Activated CD4-positive, alpha-beta memory T cell treated with anti-CD3 and anti-CD28 coated beads, Interleukin-2, amount 10 ng/mL, durations not matched to agents 7 days and 5 days (primary cell): ENCODE measurements at regions not wholly inside any gene's neighbourhood (a gene's known extent, or its start where the extent isn't known, plus 50 kb on each side); places are given as distances from the start of the nearest gene placed in this dataset.
"Not testable (repeated sequence)": the region's sequence is repeated elsewhere in the genome, so short reads cannot be mapped to it uniquely, and the experiment has no call there.

Experiments
- CTCF ChIA-PET: fragments of 350-600 bp; sonication (Branson Sonifier 250); formaldehyde crosslinking; loops from one replicate; lab custom pipeline; 2021; ENCODE audit warnings: antibody characterized with exemption, inconsistent platforms; lab: Charles Lee
- POLR2A ChIA-PET: fragments of 350-600 bp; sonication (Branson Sonifier 250); formaldehyde crosslinking; loops from one replicate; lab custom pipeline; 2021; ENCODE audit warnings: antibody characterized with exemption; lab: Charles Lee
- DNase-seq: peaks from one replicate; pipeline ENCODE4 v3.0.0-alpha.2; 2020
- H3K27ac Mint-ChIP-seq: one replicate; pipeline ENCODE4 v1.8.0; 2021; ENCODE audit warnings: mild to moderate bottlenecking, mixed read lengths
- H3K27me3 Mint-ChIP-seq: one replicate; pipeline ENCODE4 v1.8.0; 2021; ENCODE audit warnings: mixed read lengths
- H3K36me3 Mint-ChIP-seq: one replicate; pipeline ENCODE4 v1.8.0; 2021; ENCODE audit warnings: low read depth, mixed read lengths
- H3K4me1 Mint-ChIP-seq: one replicate; pipeline ENCODE4 v1.8.0; 2021; ENCODE audit warnings: mixed read lengths
- H3K4me3 Mint-ChIP-seq: one replicate; pipeline ENCODE4 v1.8.0; 2021; ENCODE audit warnings: mild to moderate bottlenecking, mixed read lengths
- H3K9me3 Mint-ChIP-seq: one replicate; pipeline ENCODE4 v1.8.0; 2021; ENCODE audit warnings: mixed read lengths

DNA sequence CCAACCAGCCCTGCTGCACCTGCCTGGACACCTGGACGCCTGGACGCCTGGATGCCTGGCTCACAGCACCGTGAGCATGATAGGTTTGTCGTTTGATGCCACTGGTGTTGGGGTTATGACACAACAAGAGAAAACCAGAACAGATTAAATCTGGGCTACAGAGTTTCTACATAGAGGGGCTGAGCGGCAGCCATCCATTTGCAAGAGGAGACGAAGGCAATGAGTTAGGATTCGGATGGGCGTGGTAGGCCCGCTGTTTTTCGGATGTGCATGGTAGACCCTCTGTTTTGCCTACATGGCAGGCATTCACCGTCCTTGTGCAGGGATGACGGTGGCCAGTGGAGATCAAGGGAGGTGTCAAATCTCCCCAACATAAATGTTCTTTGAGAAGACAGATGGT, 121.5 kb upstream of the RNF32 start:
- Mint-ChIP-seq H3K4me1 (no peaks in the 10 kb centered on the region), H3K27ac (no peak overlapping the region), H3K27me3 (peaks cover 5% of the 10 kb centered on the region), H3K4me3 (no peak overlapping the region), H3K9me3 (no peaks in the 10 kb centered on the region), H3K36me3 (no peaks in the 10 kb centered on the region)
- CTCF ChIA-PET = no interaction called here
- POLR2A ChIA-PET = no interaction called here
- DNase-seq = no peak

DNA sequence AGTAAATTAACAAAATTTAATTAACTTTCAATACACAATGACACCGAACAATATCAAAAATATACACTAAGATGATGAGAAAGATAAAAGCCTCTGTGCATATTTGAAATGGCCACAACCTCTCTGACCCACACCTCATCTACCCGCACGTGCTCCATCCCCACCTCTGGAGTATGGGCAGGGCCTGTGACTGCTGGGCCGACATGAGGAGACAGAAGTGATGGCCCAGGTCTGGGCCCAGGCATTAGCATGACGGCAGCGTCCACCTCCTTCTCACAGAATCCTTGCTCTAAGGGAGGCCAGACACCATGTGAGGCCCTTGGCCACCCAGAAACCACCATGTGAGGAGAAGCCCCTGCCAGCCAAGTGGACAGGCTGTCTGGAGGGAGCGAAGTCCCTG, 122.1 kb upstream of the RNF32 start:
- POLR2A ChIA-PET = no interaction called here
- H3K4me3 Mint-ChIP-seq = no peak overlapping the region
- H3K4me1 Mint-ChIP-seq = no peaks in the 10 kb centered on the region
- CTCF ChIA-PET = no interaction called here
- no peaks in the 10 kb centered on the region for H3K36me3 Mint-ChIP-seq
- H3K27ac Mint-ChIP-seq = no peak overlapping the region
- no peak for DNase-seq
- peaks cover 5% of the 10 kb centered on the region for H3K27me3 Mint-ChIP-seq
- no peaks in the 10 kb centered on the region for H3K9me3 Mint-ChIP-seq

- H3K4me1 Mint-ChIP-seq, H3K27me3 Mint-ChIP-seq, DNase-seq, H3K4me3 Mint-ChIP-seq, H3K9me3 Mint-ChIP-seq, H3K36me3 Mint-ChIP-seq, POLR2A ChIA-PET, H3K27ac Mint-ChIP-seq, CTCF ChIA-PET: not testable (repeated sequence)
Measured at GRCh38 chr7:156517858-156518257, 122.7 kb upstream of the RNF32 start.

DNA sequence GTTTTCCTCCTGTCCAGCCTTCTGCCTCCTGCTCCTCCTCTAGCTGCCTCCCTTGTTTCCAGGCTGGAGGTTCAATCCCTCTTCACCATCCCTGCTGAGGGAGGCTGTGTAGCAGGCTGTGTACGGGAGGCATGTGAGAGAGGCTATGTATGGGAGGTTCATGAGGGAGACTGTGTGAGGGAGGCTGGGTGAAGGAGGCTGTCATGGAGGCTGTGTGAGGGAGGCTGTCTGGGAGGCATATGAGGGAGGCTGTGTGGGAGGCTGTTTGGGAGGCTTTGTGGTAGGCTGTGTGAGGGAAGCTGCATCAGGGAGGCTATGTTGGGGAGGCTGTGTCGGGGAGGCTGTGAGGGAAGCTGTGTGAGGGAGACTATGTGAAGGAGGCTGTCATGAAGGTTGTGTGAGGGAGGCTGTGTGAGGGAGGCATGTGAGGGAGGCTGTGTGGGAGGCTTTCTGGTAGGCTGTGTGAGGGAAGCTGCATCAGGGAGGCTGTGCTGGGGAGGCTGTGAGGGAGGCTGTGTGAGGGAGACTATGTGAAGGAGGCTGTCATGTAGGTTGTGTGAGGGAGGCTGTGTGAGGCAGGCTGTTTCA, 123.7 kb upstream of the RNF32 start:
- H3K4me1 Mint-ChIP-seq = no peaks in the 10 kb centered on the region
- H3K27me3 Mint-ChIP-seq = peaks cover 7% of the 10 kb centered on the region
- ChIA-PET CTCF (no interaction called here), POLR2A (no interaction called here)
- H3K36me3 Mint-ChIP-seq = no peaks in the 10 kb centered on the region
- H3K9me3 Mint-ChIP-seq = no peaks in the 10 kb centered on the region
- no peak overlapping the region for H3K27ac Mint-ChIP-seq
- no peak for DNase-seq
- no peak overlapping the region for H3K4me3 Mint-ChIP-seq

- Mint-ChIP-seq H3K4me1 (no peaks in the 10 kb centered on the region), H3K4me3 (no peak overlapping the region), H3K36me3 (peaks cover 1% of the 10 kb centered on the region), H3K27ac (no peak overlapping the region), H3K27me3 (peaks cover 10% of the 10 kb centered on the region), H3K9me3 (peaks cover 2% of the 10 kb centered on the region)
- CTCF ChIA-PET = no interaction called here
- POLR2A ChIA-PET = no interaction called here
- no peak for DNase-seq
Measured at GRCh38 chr7:156515911-156516790, 124.4 kb upstream of the RNF32 start.

GRCh38 chr7:156514851-156515250, 125.7 kb upstream of the RNF32 start:
- Mint-ChIP-seq H3K27me3 (peaks cover 13% of the 10 kb centered on the region), H3K4me1 (no peaks in the 10 kb centered on the region), H3K36me3 (peaks cover 4% of the 10 kb centered on the region), H3K4me3 (no peak overlapping the region), H3K9me3 (peaks cover 5% of the 10 kb centered on the region), H3K27ac (no peak overlapping the region)
- DNase-seq = no peak
- CTCF ChIA-PET = no interaction called here
- POLR2A ChIA-PET = no interaction called here

DNA sequence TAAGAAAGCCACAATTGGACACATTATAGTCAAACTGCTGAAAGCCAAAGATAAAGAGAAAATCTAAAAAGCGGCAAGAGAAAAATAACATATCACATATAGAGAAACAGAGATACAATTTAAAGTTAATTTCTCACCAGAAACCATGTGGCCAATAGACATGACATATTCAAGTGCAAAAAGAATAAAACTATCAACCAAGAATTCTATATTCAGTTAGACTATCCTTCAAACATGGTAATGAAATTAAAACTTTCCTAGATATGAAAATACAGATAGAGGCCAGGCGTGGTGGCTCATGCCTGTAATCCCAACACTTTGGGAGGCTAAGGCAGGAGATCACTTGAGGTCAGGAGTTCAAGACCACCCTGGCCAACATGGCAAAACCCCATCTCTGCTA, 129.1 kb upstream of the RNF32 start:
- Mint-ChIP-seq H3K9me3 (peaks cover 9% of the 10 kb centered on the region), H3K4me3 (no peak overlapping the region), H3K4me1 (no peaks in the 10 kb centered on the region), H3K27ac (no peak overlapping the region), H3K27me3 (peaks cover 14% of the 10 kb centered on the region), H3K36me3 (peaks cover 4% of the 10 kb centered on the region)
- DNase-seq = no peak
- ChIA-PET POLR2A (no interaction called here), CTCF (no interaction called here)

DNA sequence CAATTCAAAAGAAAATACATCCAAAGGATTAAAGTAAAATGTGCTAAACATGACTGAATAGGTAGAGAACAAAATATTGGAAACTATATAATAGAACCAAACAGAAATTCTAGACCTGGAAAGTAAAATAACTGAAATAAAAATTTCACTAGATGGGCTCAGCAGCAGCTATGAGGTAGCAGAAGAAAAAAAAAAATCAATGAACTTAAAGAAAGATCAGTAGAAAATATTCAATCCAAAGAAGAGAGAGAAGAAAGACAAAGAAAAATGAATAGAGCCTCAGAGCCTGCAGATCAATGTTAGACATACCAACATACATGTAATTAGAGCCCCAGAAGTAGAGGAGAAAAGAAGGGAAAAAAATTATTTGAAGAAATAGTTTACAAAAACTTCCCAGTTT, 129.6 kb upstream of the RNF32 start:
- H3K27ac Mint-ChIP-seq = no peak overlapping the region
- H3K36me3 Mint-ChIP-seq = peaks cover 4% of the 10 kb centered on the region
- ChIA-PET POLR2A (no interaction called here), CTCF (no interaction called here)
- DNase-seq = no peak
- peaks cover 9% of the 10 kb centered on the region for H3K9me3 Mint-ChIP-seq
- peaks cover 13% of the 10 kb centered on the region for H3K27me3 Mint-ChIP-seq
- no peak overlapping the region for H3K4me3 Mint-ChIP-seq
- no peaks in the 10 kb centered on the region for H3K4me1 Mint-ChIP-seq

DNA sequence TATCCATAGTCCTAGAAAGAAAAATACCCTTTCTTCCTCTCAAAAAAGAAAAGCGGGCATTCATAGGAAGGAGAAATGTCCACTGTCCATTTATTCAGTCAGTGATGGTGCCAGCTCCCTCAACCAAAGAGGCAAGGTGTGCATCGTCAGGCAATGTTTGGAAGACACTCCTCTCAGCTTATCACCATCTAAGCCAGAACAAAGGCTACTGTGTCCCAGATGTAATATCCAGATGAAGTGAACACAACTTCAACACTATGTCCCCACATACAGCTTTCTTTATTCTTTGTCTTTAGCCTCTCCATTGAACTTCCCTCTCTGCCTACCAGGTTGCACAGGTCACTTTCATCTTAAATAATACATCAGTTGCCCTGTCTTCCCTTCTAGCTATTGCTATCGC, 131.4 kb upstream of the RNF32 start:
- POLR2A ChIA-PET = no interaction called here
- CTCF ChIA-PET = no interaction called here
- peaks cover 10% of the 10 kb centered on the region for H3K27me3 Mint-ChIP-seq
- no peak overlapping the region for H3K27ac Mint-ChIP-seq
- DNase-seq = no peak
- H3K9me3 Mint-ChIP-seq = peaks cover 9% of the 10 kb centered on the region
- peaks cover 4% of the 10 kb centered on the region for H3K36me3 Mint-ChIP-seq
- H3K4me3 Mint-ChIP-seq = no peak overlapping the region
- H3K4me1 Mint-ChIP-seq = no peaks in the 10 kb centered on the region

DNA sequence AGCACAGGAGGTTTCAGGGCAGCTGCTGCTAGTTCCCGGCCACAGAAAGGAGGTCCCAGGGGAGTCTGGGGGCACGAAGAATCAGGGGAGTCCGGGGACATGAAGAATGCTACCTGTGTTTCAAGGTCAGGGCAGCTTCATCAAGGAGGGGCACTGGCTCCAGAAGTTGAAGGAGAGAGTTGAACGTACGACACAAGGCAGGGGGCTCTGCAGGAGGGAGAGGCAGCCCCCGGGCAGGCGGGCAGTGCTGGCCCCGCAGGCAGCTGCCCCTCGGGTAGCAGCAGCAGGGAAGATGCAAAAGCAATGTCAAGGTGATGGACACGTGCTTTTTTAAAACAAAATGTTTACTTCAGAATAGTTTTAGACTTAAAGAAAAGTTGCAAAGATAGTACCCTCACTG, 134.7 kb upstream of the RNF32 start:
- ChIA-PET CTCF (no interaction called here), POLR2A (no interaction called here)
- Mint-ChIP-seq H3K4me1 (no peaks in the 10 kb centered on the region), H3K9me3 (peaks cover 6% of the 10 kb centered on the region), H3K4me3 (no peak overlapping the region), H3K27ac (no peak overlapping the region), H3K36me3 (no peaks in the 10 kb centered on the region), H3K27me3 (peaks cover 2% of the 10 kb centered on the region)
- DNase-seq = no peak

- ChIA-PET POLR2A (no interaction called here), CTCF (no interaction called here)
- no peak overlapping the region for H3K4me3 Mint-ChIP-seq
- peaks cover 2% of the 10 kb centered on the region for H3K27me3 Mint-ChIP-seq
- no peak overlapping the region for H3K27ac Mint-ChIP-seq
- H3K4me1 Mint-ChIP-seq = no peaks in the 10 kb centered on the region
- peaks cover 6% of the 10 kb centered on the region for H3K9me3 Mint-ChIP-seq
- H3K36me3 Mint-ChIP-seq = no peaks in the 10 kb centered on the region
- DNase-seq = no peak
Measured at GRCh38 chr7:156504687-156505545, 135.7 kb upstream of the RNF32 start.

DNA sequence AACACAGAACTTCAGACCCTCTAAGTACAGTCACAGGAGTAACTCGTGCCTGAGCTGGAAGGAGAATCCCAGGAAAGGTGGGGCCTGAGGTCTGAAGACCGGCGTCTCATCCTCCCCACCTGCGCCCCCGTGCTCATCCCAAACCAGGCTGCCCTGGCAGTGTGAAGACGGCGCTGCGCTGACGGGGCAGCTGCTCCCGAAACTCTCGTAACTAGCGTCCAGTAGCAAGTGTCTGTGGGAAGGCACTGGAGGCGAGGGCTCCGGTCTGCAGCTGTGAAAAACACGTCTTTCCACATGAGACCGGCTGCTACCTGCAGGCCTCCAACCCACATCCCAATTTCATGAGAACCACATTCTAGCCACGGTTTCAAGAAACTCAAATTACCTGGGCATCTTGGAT, 136.6 kb upstream of the RNF32 start:
- Mint-ChIP-seq H3K36me3 (no peaks in the 10 kb centered on the region), H3K4me1 (no peaks in the 10 kb centered on the region), H3K4me3 (no peak overlapping the region), H3K27me3 (no peaks in the 10 kb centered on the region), H3K9me3 (peaks cover 2% of the 10 kb centered on the region), H3K27ac (no peak overlapping the region)
- ChIA-PET CTCF (no interaction called here), POLR2A (no interaction called here)
- no peak for DNase-seq

DNA sequence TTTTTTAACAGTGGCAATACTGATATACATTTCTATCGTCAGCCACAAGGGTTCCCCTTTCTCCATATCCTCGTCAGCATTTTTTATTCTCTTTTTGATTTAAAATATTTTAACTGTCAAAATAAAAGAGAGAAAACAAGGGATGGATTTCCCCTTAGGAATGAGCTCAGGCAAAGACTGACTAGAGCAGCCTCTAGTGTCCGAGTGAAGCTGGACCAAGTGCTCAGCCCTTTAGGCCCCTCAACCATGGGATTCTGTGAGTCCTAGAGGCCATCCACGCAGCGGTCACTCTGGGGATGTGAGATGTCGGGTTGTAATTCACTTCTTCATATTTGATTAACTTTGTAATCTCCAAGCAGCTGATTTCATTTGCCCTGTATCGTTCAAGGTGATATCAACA, 137.4 kb upstream of the RNF32 start:
- no peaks in the 10 kb centered on the region for H3K4me1 Mint-ChIP-seq
- H3K9me3 Mint-ChIP-seq = peaks cover 2% of the 10 kb centered on the region
- no peak overlapping the region for H3K27ac Mint-ChIP-seq
- DNase-seq = no peak
- POLR2A ChIA-PET = no interaction called here
- no peaks in the 10 kb centered on the region for H3K36me3 Mint-ChIP-seq
- H3K4me3 Mint-ChIP-seq = no peak overlapping the region
- CTCF ChIA-PET = no interaction called here
- no peaks in the 10 kb centered on the region for H3K27me3 Mint-ChIP-seq
